ENCODE measurements at regions not wholly inside any gene's neighbourhood (a gene's known extent, or its start where the extent isn't known, plus 50 kb on each side); places are given as distances from the start of the nearest gene placed in this dataset.

DNA sequence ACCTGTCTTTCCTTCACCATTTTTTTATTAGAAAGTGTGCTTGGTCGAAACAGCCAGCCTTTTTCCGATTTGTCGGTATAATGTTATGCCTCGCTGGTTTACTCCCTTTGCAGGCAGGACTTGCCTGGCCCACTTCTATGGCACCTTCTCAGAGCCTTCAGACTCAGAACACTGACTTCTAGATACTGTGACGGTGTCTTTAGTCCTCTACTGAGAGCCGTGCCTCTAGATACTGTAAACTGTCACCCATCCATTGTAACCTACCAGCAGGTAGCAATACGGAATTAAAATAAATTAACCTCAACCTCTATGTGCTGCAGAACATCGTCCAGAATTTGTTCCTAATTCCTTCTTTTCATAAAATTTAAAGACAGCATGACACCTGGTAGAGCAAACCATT is 247.7 kb upstream of the TTC14 start:
- no peaks in the 10 kb centered on the region for H3K4me1 Mint-ChIP-seq (ENCODE audit: low read depth in 2 of 2)
- no peaks in the 10 kb centered on the region for H3K27me3 Mint-ChIP-seq
- no peaks in the 10 kb centered on the region for H3K36me3 Mint-ChIP-seq
- ATAC-seq = no peak
- peaks cover 7% of the 10 kb centered on the region for H3K9me3 Mint-ChIP-seq
- no peak overlapping the region for H3K4me3 Mint-ChIP-seq
- no peak for DNase-seq (ENCODE audit: low spot score)
- no peak overlapping the region for H3K27ac Mint-ChIP-seq

GRCh38 chr3:180358179-180358578 is 243.8 kb upstream of the TTC14 start:
- Mint-ChIP-seq H3K36me3 (no peaks in the 10 kb centered on the region), H3K9me3 (peaks cover 12% of the 10 kb centered on the region), H3K27me3 (no peaks in the 10 kb centered on the region), H3K27ac (no peak overlapping the region), H3K4me3 (no peak overlapping the region), H3K4me1 (ENCODE audit: low read depth in 2 of 2) (no peaks in the 10 kb centered on the region)
- DNase-seq (ENCODE audit: low spot score) = no peak
- no peak for ATAC-seq

- Mint-ChIP-seq H3K4me3 (no peak overlapping the region), H3K36me3 (no peaks in the 10 kb centered on the region), H3K27ac (no peak overlapping the region), H3K9me3 (peaks cover 12% of the 10 kb centered on the region), H3K27me3 (no peaks in the 10 kb centered on the region), H3K4me1 (ENCODE audit: low read depth in 2 of 2) (no peaks in the 10 kb centered on the region)
- no peak for DNase-seq (ENCODE audit: low spot score)
- no peak for ATAC-seq
These were observed 242.7 kb upstream of the TTC14 start for GRCh38 chr3:180359061-180359952.

DNA sequence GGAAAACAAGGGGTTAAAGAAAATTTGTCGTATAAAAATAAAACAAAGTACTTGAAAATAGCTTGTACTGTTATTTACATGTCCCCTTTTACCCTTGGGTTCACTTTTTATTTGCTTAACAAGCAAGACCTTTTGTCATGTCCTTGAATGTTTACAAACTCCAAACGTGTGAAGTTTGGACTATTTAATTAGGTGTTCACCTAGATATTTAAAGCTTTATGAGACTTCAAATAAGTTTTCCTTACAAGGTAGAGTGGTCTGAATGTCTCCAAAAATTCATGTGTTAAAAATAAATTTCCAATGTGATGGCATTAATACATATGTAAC is 242.0 kb upstream of the TTC14 start:
- Mint-ChIP-seq H3K27ac (no peak overlapping the region), H3K9me3 (peaks cover 12% of the 10 kb centered on the region), H3K4me1 (ENCODE audit: low read depth in 2 of 2) (no peaks in the 10 kb centered on the region), H3K36me3 (no peaks in the 10 kb centered on the region), H3K27me3 (no peaks in the 10 kb centered on the region), H3K4me3 (no peak overlapping the region)
- no peak for DNase-seq (ENCODE audit: low spot score)
- no peak for ATAC-seq

GRCh38 chr3:180362081-180362480 is 239.9 kb upstream of the TTC14 start:
- Mint-ChIP-seq H3K4me3 (no peak overlapping the region), H3K9me3 (peaks cover 18% of the 10 kb centered on the region), H3K27me3 (no peaks in the 10 kb centered on the region), H3K27ac (no peak overlapping the region), H3K36me3 (no peaks in the 10 kb centered on the region), H3K4me1 (ENCODE audit: low read depth in 2 of 2) (no peaks in the 10 kb centered on the region)
- DNase-seq (ENCODE audit: low spot score) (no peak), ATAC-seq (no peak)

DNA sequence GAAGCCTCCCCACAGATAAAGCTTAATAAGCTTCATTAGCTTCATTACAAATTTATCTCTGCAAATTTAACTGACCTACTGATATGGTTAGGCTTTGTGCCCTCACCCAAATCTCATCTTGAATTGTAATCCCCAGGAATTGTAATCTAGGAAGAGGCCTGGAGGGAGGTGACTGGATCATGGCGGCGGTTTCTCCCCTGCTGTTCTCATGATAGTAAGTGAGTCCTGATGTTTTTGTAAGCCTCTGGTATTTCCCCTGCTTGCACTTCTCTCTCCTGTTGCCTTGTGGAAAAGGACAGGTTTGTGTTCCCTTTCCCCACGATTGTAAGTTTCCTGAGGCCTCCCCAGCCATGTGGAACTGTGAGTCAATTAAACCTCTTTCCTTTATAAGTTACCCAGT is 226.1 kb upstream of the TTC14 start:
- no peak overlapping the region for H3K27ac Mint-ChIP-seq
- no peak for DNase-seq (ENCODE audit: low spot score)
- peaks cover 25% of the 10 kb centered on the region for H3K9me3 Mint-ChIP-seq
- peaks cover 7% of the 10 kb centered on the region for H3K36me3 Mint-ChIP-seq
- H3K4me3 Mint-ChIP-seq = no peak overlapping the region
- no peak for ATAC-seq
- H3K4me1 Mint-ChIP-seq (ENCODE audit: low read depth in 2 of 2) = no peaks in the 10 kb centered on the region
- H3K27me3 Mint-ChIP-seq = no peaks in the 10 kb centered on the region

DNA sequence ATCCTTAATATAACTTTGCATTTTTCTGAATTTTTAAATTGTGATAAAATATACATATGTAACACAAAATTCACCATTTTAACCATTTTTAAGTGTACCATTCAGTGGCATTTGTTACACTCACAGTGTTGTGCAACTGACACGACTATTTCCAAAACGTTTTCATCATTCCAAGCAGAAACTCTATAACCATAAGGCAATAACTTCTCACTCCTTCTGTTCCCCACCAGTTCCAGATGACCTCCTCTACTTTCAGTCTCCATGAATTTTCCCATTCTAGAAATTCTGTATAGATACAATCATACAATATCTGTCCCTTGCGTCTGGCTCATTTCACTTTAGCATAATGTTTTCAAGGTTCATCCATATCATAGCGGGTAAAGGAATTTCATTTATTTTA is 223.5 kb upstream of the TTC14 start:
- no peaks in the 10 kb centered on the region for H3K4me1 Mint-ChIP-seq (ENCODE audit: low read depth in 2 of 2)
- ATAC-seq (no peak), DNase-seq (ENCODE audit: low spot score) (no peak)
- no peaks in the 10 kb centered on the region for H3K36me3 Mint-ChIP-seq
- no peak overlapping the region for H3K27ac Mint-ChIP-seq
- peaks cover 20% of the 10 kb centered on the region for H3K9me3 Mint-ChIP-seq
- H3K27me3 Mint-ChIP-seq = no peaks in the 10 kb centered on the region
- H3K4me3 Mint-ChIP-seq = no peak overlapping the region

DNA sequence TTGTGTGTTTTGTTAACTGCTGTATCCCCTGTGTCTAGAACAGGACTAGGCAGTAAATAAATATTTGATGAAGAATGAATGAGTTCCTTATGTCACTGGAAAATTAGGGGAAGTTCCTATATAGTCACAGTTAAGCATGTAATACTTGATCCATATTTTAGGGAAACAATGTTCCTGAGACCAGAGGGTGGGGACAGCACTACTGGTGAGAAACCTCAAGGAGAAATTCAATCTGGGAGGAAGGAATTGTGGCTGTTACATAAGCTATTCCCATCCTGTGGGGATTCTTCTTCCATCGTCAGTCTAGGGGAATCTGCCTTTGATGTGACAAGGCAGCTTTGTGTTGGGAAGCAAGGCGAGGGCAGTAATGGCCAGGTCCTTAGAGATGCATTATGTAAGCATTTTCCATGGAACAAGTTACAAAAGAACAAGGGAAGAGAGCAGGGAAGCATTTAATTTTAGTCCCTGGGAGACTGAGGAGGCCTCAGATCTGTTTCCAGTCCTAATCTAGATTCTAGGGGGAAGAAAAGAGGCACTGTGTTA is 219.3 kb upstream of the TTC14 start:
- Mint-ChIP-seq H3K27ac (no peak overlapping the region), H3K4me1 (ENCODE audit: low read depth in 2 of 2) (no peaks in the 10 kb centered on the region), H3K36me3 (no peaks in the 10 kb centered on the region), H3K9me3 (peaks cover 10% of the 10 kb centered on the region), H3K27me3 (no peaks in the 10 kb centered on the region), H3K4me3 (no peak overlapping the region)
- ATAC-seq (no peak), DNase-seq (ENCODE audit: low spot score) (no peak)

DNA sequence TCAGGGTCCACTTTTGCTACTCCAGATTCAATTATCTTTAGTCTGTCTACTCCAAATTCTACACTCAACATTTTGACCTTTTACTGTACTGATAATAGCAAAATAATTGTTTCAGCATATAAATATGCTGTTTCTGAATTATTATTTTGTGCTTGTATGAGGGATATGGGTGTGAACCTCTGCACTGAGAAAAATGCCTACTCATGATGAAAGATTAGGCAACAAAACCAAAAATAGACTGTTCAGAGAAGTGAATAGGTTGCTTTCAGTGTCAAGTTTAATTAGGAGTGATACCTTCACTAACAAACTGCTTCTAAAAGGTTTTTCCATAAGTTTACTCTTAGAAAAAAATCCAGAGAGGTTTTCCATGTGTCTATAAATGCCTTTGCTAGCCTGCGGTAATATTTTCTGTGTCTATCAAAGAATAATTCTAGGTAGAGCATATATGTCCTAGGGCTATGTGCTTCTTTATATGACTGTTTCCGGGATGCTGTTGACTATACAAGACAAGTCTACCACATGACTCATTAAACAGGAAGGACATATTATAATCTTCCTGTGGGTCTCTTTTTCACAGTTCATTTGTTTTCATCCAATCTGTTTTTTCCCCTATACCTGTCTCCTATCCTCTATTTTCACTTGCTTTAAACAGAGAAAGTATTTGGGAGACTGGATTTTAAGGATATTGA is 218.5 kb upstream of the TTC14 start:
- DNase-seq (ENCODE audit: low spot score) (no peak), ATAC-seq (no peak)
- H3K4me1 Mint-ChIP-seq (ENCODE audit: low read depth in 2 of 2) = no peaks in the 10 kb centered on the region
- H3K4me3 Mint-ChIP-seq = no peak overlapping the region
- peaks cover 11% of the 10 kb centered on the region for H3K9me3 Mint-ChIP-seq
- no peaks in the 10 kb centered on the region for H3K36me3 Mint-ChIP-seq
- no peaks in the 10 kb centered on the region for H3K27me3 Mint-ChIP-seq
- H3K27ac Mint-ChIP-seq = no peak overlapping the region

DNA sequence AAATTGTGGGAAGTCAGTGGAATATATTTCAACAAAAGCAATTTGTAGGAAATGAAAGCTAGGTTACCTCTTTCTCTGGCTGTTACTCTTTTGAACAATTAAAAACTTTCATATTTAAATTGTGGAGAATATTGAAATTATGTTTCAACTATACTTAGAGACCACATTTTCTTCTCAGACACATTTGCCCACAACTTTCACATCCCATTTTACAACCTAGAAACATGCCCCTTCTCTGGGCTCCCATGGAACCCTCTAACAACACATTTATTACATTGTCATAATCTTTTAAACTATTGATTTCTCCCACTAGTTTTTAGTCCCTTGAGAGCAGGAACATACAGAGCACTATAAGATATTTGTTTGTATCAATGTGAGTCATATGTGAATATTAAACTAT is 211.7 kb upstream of the TTC14 start:
- Mint-ChIP-seq H3K4me3 (no peak overlapping the region), H3K36me3 (no peaks in the 10 kb centered on the region), H3K4me1 (ENCODE audit: low read depth in 2 of 2) (no peaks in the 10 kb centered on the region), H3K9me3 (peaks cover 9% of the 10 kb centered on the region), H3K27me3 (no peaks in the 10 kb centered on the region), H3K27ac (no peak overlapping the region)
- ATAC-seq (no peak), DNase-seq (ENCODE audit: low spot score) (no peak)

DNA sequence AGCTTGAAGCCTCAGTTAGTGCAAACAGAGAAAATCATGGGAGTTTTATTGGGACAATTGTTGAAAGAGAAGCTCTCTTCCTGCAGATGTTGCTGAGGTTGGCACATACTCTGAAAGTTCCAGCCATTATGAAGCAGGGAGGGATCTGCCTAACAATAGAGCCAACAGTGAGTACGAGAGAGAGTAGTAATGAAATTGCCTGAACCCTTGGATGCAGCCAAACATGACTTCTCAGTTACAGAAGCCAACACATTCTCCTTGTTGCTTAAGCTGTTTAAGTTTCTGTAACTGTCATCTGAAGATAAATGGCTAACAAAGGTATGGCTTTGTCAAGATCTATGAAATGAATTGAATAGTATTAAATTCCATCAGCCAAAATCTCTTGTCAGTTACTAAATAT is 211.0 kb upstream of the TTC14 start:
- Mint-ChIP-seq H3K36me3 (no peaks in the 10 kb centered on the region), H3K27me3 (no peaks in the 10 kb centered on the region), H3K27ac (no peak overlapping the region), H3K4me3 (no peak overlapping the region), H3K4me1 (ENCODE audit: low read depth in 2 of 2) (no peaks in the 10 kb centered on the region), H3K9me3 (peaks cover 11% of the 10 kb centered on the region)
- DNase-seq (ENCODE audit: low spot score) = no peak
- no peak for ATAC-seq

- peaks cover 9% of the 10 kb centered on the region for H3K9me3 Mint-ChIP-seq
- no peak for DNase-seq (ENCODE audit: low spot score)
These were observed 200.7 kb upstream of the TTC14 start for GRCh38 chr3:180401226-180401625.

DNA sequence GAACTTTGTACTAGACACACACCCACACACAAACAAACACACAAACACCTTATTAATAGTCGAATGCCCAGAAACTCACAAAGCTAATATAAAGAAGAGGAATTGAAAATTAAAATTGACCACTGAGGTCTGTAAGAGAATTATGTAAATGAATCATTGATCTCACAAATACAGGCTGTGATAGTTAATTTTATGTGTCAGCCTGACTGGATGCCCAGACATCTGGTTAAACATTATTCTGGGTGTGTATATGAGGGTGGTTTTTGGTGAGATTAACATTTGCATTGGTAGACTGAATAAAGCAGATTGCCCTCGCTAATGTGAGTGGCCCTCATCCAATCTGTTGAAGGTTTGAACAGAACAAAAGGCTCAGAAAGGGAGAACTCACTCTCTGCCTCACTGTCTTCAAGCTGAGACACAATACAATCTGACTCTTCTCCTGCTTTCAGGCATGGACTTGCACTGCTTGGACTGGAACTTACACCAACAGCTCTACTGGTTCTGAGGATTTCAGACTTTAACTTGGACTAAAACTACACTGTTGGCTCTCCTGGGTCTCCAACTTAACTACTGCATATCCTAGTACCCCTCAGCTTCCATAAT is 199.4 kb upstream of the TTC14 start:
- Mint-ChIP-seq H3K9me3 (peaks cover 6% of the 10 kb centered on the region), H3K4me3 (no peak overlapping the region)
- no peak for ATAC-seq

More at GRCh38 chr3:180401226-180401625, 200.7 kb upstream of the TTC14 start:
- H3K4me1 Mint-ChIP-seq (ENCODE audit: low read depth in 2 of 2) = no peaks in the 10 kb centered on the region
- H3K4me3 Mint-ChIP-seq = no peak overlapping the region
- no peaks in the 10 kb centered on the region for H3K36me3 Mint-ChIP-seq
- no peak overlapping the region for H3K27ac Mint-ChIP-seq
- H3K27me3 Mint-ChIP-seq = no peaks in the 10 kb centered on the region
- ATAC-seq = no peak

GRCh38 chr3:180403156-180403555 is 198.8 kb upstream of the TTC14 start:
- ATAC-seq = no peak
- Mint-ChIP-seq H3K4me1 (ENCODE audit: low read depth in 2 of 2) (no peaks in the 10 kb centered on the region), H3K27me3 (no peaks in the 10 kb centered on the region), H3K4me3 (no peak overlapping the region), H3K27ac (no peak overlapping the region), H3K36me3 (no peaks in the 10 kb centered on the region), H3K9me3 (peaks cover 2% of the 10 kb centered on the region)
- DNase-seq (ENCODE audit: low spot score) = no peak

More for the DNA sequence above, 199.4 kb upstream of the TTC14 start:
- DNase-seq (ENCODE audit: low spot score) = no peak
- Mint-ChIP-seq H3K27me3 (no peaks in the 10 kb centered on the region), H3K36me3 (no peaks in the 10 kb centered on the region), H3K27ac (no peak overlapping the region), H3K4me1 (ENCODE audit: low read depth in 2 of 2) (no peaks in the 10 kb centered on the region)
